ENCODE measurements at regions not wholly inside any gene's neighbourhood (a gene's known extent, or its start where the extent isn't known, plus 50 kb on each side); places are given as distances from the start of the nearest gene placed in this dataset.

DNA sequence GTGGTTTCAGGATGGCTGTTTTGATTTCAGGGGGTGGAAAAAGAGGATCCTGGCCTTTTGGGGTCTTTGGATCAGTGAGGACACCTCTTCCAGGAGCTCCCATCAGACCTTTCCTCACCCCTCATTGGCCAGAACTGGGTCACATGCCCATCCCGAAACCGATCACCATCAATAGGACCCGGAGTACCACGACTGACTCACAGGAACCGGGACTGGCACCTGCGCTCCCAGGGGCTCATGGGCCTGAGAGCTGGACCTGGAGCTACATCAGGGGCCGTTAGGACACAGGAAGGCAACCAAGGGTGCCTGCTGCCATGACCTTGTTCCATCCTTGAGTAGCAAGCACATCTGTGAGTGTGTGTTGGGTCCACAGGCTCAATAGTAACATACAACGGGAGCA lies 180.4 kb downstream of the BMP7 start:
- Histone ChIP-seq H3K27ac (ENCODE audit: low read depth, low read length, poor library complexity, severe bottlenecking) (no peak overlapping the region), H3K9me3 (ENCODE audit: low read length) (no peaks in the 10 kb centered on the region), H3K36me3 (ENCODE audit: insufficient read depth, low read length) (no peaks in the 10 kb centered on the region), H3K9me2 (ENCODE audit: insufficient read depth, low read length) (no peaks in the 10 kb centered on the region), H3K4me1 (ENCODE audit: insufficient read depth, low read length, poor library complexity, severe bottlenecking) (no peaks in the 10 kb centered on the region), H4K20me1 (ENCODE audit: insufficient read depth, low read length) (no peaks in the 10 kb centered on the region), H3K4me2 (ENCODE audit: low read length) (no peak overlapping the region), H3K79me2 (ENCODE audit: insufficient read depth, low read depth, low read length) (no peaks in the 10 kb centered on the region), H3K4me3 (ENCODE audit: low read depth, low read length, poor library complexity, severe bottlenecking) (no peak overlapping the region), H2AFZ (ENCODE audit: low read length) (no peak overlapping the region)
- DNase-seq (ENCODE audit: low spot score) = no peak
- CTCF ChIA-PET (ENCODE audit: unreplicated experiment) = no interaction called here
- TF ChIP-seq, protein P1, sequence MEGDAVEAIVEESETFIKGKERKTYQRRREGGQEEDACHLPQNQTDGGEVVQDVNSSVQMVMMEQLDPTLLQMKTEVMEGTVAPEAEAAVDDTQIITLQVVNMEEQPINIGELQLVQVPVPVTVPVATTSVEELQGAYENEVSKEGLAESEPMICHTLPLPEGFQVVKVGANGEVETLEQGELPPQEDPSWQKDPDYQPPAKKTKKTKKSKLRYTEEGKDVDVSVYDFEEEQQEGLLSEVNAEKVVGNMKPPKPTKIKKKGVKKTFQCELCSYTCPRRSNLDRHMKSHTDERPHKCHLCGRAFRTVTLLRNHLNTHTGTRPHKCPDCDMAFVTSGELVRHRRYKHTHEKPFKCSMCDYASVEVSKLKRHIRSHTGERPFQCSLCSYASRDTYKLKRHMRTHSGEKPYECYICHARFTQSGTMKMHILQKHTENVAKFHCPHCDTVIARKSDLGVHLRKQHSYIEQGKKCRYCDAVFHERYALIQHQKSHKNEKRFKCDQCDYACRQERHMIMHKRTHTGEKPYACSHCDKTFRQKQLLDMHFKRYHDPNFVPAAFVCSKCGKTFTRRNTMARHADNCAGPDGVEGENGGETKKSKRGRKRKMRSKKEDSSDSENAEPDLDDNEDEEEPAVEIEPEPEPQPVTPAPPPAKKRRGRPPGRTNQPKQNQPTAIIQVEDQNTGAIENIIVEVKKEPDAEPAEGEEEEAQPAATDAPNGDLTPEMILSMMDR (conservative IDR thresholded peaks at IDR 0.05; ENCODE audit: low read length) = no peak
- TF ChIP-seq EZH2phosphoT487 (IDR thresholded peaks at IDR 0.05; ENCODE audit: borderline replicate concordance, low read depth, low read length) = no peak
- POLR2A ChIA-PET = no interaction called here
- intact Hi-C loops (cut with micrococcal nuclease; ENCODE audit: unreplicated experiment) = loop anchor here (10.0 kb wide), 1 partner anchor 419 kb away; no protein-coding TSS in a partner anchor
- no TSS peak for BruUV-seq (replicated peaks)

DNA sequence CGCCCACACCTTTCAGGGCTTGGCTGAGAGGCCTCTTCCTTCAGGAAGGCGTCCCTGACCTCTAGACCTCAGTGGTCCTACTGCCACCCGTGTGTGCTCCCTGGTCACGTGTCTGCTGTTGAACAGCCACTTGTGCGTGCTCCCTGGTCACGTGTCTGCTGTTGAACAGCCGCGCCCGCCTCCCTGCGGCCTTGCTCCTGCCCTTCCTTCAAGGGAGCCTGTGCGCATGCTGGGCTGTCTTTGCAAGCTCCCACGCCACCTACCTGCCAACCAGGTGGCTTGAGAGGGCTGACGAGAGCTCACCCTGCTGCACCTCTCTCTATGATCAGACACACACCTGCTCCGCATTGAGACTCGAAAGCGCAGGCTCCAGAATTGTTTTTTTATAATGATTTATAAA lies 179.3 kb downstream of the BMP7 start:
- Histone ChIP-seq H3K79me2 (ENCODE audit: insufficient read depth, low read depth, low read length) (no peaks in the 10 kb centered on the region), H3K4me3 (ENCODE audit: low read depth, low read length, poor library complexity, severe bottlenecking) (no peak overlapping the region), H3K9me2 (ENCODE audit: insufficient read depth, low read length) (no peaks in the 10 kb centered on the region), H2AFZ (ENCODE audit: low read length) (no peak overlapping the region), H3K4me1 (ENCODE audit: insufficient read depth, low read length, poor library complexity, severe bottlenecking) (no peaks in the 10 kb centered on the region), H3K27ac (ENCODE audit: low read depth, low read length, poor library complexity, severe bottlenecking) (no peak overlapping the region), H3K4me2 (ENCODE audit: low read length) (no peak overlapping the region), H3K36me3 (ENCODE audit: insufficient read depth, low read length) (no peaks in the 10 kb centered on the region), H3K9me3 (ENCODE audit: low read length) (no peaks in the 10 kb centered on the region), H4K20me1 (ENCODE audit: insufficient read depth, low read length) (no peaks in the 10 kb centered on the region)
- POLR2A ChIA-PET = no interaction called here
- DNase-seq (ENCODE audit: low spot score) = no peak
- no TSS peak for BruUV-seq (replicated peaks)
- intact Hi-C loops (cut with micrococcal nuclease; ENCODE audit: unreplicated experiment) = loop anchor here (10.0 kb wide), 1 partner anchor 418 kb away; no protein-coding TSS in a partner anchor
- TF ChIP-seq, protein P1 (conservative IDR thresholded peaks at IDR 0.05; ENCODE audit: low read length) = no peak
- TF ChIP-seq EZH2phosphoT487 (IDR thresholded peaks at IDR 0.05; ENCODE audit: borderline replicate concordance, low read depth, low read length) = no peak
- CTCF ChIA-PET (ENCODE audit: unreplicated experiment) = interaction anchor here (0.6 kb wide), 1 partner anchor 16 kb away, joined by 3 read pairs; no protein-coding TSS in a partner anchor

- Histone ChIP-seq H3K4me2 (ENCODE audit: low read length) (no peak overlapping the region), H2AFZ (ENCODE audit: low read length) (no peak overlapping the region), H3K4me3 (ENCODE audit: low read depth, low read length, poor library complexity, severe bottlenecking) (no peak overlapping the region), H3K27ac (ENCODE audit: low read depth, low read length, poor library complexity, severe bottlenecking) (no peak overlapping the region), H4K20me1 (ENCODE audit: insufficient read depth, low read length) (no peaks in the 10 kb centered on the region), H3K9me3 (ENCODE audit: low read length) (no peaks in the 10 kb centered on the region), H3K79me2 (ENCODE audit: insufficient read depth, low read depth, low read length) (no peaks in the 10 kb centered on the region), H3K9me2 (ENCODE audit: insufficient read depth, low read length) (no peaks in the 10 kb centered on the region), H3K36me3 (ENCODE audit: insufficient read depth, low read length) (no peaks in the 10 kb centered on the region), H3K4me1 (ENCODE audit: insufficient read depth, low read length, poor library complexity, severe bottlenecking) (no peaks in the 10 kb centered on the region)
- ChIA-PET POLR2A (no interaction called here), CTCF (ENCODE audit: unreplicated experiment) (no interaction called here)
- TF ChIP-seq, protein P1 (conservative IDR thresholded peaks at IDR 0.05; ENCODE audit: low read length) = no peak
- TF ChIP-seq EZH2phosphoT487 (IDR thresholded peaks at IDR 0.05; ENCODE audit: borderline replicate concordance, low read depth, low read length) = no peak
- no peak for DNase-seq (ENCODE audit: low spot score)
- no TSS peak for BruUV-seq (replicated peaks)
- intact Hi-C loops (cut with micrococcal nuclease; ENCODE audit: unreplicated experiment) = loop anchor here (10.0 kb wide), 1 partner anchor 417 kb away; no protein-coding TSS in a partner anchor
Observed at GRCh38 chr20:57087705-57088104, 178.7 kb downstream of the BMP7 start.

Data from OCI-LY7 (cell line).